GM21367 (cell line): ENCODE measurements at regions not wholly inside any gene's neighbourhood (a gene's known extent, or its start where the extent isn't known, plus 50 kb on each side); places are given as distances from the start of the nearest gene placed in this dataset.

Source experiments
- ATAC-seq: cut with Tn5 transposase; IDR thresholded peaks from one replicate; pipeline ENCODE4 v1.9.1; 2021; ENCODE audit not compliant: unreplicated experiment

DNA sequence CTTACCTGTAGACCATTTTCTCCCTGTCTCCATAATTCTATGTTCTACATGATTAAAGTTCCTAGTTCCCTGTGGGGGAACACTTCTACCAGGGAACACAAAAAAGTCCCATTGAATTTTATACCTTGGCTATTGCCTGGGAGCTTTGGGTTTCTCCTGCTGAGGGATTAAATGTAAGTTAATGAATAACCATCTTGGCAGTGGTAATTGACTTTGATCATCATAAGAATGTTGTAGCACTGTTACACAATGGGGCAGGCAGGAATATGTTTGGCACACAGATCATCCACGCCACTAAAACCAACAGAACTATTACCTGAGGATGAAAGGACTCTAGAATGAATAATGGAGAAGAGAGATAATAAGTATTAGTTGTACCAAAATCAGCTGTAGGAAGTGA, 1106.2 kb upstream of the GJE1 start:
- no peak for ATAC-seq

DNA sequence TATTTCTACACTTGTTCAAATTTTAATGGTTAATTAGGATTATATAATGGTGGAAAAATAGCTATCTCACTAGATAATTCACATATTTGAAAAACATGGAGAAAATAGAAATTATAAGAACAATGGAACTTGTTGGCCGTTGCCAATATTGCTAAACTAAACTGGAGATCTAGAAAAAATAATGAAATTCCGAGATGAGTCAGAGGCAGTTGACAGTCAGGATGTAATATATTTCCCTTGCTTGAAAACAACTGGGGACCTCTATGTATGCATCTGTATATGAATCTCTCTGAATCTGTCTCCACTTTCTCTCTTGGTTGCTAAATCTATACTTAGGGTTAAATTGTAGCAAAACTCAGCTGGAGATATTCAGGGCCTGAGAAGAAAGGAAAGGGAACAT, 1108.2 kb upstream of the GJE1 start:
- ATAC-seq: no peak

DNA sequence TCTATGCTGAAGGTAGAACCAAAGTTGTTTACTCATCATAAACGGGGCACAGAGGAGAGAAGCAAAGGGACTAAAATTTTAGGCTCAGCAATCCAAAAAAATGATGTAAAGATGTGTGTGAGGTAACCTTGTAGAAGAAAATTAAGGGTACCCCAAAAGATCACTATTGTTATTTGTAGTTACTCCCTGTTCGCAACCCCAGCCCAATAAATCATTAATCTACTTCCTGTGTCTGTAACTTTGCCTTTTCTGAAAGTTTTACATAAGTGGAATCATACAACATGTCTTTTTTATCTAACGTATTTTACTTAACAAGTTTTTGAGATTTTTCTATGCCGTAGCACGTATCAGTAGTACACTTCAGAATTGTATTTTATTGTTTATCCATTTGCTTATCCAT, 1114.8 kb upstream of the GJE1 start:
- no peak for ATAC-seq

DNA sequence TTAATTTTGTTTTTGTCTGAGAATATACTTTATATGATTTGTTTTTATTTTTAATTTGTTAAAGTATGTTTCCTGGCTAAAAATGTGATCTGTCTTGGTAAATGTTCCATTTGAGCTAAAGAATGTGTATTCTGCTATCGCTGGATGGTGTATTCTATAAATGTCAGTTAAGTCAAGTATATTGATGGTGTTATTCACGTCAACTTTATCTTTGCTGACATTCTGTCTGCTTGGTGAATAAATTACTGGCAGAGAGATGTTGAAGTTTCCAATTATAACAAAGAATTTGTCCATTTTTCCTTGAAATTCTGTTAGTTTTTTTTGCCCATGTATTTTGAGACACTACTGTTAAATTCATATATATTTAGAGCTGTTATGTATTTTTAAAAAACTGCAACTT, 1131.8 kb upstream of the GJE1 start:
- no peak for ATAC-seq

DNA sequence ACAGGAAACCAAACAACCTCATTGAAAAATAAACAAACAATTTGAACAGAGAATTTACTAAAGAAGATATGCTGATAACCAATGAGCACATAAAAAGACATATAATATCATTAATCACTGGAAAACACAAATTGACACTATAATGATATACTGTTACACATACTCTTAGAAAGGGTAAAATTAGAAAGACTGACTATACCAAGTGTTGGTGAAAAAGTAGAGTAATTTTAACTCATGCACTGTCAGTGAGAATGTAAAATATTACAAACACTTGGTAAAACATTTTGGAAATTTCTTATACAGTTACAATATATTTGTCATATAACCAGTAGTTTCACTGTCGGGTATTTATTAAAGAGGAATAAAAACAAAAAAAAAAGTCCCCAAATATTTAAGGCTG, 1139.2 kb upstream of the GJE1 start:
- ATAC-seq: no peak

DNA sequence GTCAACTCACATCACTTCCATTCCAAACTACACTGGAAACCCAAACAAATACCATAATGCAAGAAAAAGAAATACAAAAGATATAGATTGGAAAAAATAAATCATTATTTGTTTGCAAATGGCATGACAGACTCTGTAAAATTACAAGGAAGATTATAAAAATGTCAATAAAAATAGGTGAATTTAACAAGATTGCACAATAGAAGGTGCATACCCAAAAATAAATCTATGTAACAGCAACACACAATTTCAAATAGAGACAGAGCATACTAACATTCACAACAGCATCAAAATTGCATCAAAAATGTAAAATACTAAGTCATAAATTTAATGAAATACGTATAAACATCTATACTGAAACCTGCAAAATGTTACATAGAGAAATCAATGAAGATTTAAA, 1140.0 kb upstream of the GJE1 start:
- no peak for ATAC-seq

DNA sequence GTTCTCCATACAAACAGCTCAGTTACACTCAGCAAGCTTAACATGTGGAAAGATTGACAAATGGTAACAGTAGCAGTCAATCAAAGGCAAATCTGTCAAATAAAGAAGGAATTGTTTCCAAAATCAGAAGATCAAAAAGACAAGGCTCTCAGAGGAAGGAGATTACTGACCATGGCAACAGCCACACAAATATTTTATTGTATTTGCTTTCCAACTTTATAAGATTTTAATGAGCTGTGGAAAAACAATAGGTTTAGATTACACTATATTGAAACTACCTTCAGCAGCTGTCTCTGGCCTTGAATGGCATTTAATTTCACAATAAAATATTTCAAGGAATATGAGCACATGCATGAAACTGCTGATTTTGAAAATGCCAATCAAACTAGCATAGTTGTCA, 1143.9 kb upstream of the GJE1 start:
- no peak for ATAC-seq

DNA sequence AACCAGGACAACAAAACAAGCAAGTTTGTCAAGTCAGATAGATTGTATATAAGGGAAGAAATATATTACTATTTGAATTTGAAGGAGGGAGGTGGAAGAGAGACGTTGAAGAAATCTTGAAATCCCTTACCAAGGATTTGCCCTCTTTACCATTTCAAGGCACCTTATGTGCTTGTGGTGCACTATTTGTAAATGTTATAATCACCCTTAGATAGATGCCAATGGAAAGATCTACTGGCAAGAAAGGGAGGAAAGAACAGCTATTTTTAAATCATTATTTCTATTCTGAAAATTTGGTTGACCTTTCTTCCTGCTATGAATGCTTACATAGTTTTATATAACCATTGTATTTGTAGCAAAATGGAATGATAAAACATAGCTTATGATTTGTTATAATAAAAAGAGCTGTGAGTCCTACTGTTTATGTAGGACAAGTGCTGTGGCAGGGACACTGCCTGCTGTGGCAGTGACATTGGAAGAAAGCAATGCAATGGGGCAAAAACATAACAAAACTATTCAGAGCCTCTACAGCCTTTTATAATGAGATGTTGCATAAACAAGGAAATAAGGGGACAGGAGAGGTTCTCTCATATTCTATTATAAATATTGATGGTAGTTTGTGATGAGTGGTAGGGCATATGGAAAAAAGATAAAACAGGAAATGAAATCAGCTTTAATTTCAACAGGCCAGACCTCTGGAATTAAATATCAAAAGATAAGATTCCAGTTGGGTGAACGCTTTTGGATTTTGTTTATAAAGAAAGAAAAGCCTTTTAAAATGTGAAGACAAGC, 1145.2 kb upstream of the GJE1 start:
- ATAC-seq: no peak

DNA sequence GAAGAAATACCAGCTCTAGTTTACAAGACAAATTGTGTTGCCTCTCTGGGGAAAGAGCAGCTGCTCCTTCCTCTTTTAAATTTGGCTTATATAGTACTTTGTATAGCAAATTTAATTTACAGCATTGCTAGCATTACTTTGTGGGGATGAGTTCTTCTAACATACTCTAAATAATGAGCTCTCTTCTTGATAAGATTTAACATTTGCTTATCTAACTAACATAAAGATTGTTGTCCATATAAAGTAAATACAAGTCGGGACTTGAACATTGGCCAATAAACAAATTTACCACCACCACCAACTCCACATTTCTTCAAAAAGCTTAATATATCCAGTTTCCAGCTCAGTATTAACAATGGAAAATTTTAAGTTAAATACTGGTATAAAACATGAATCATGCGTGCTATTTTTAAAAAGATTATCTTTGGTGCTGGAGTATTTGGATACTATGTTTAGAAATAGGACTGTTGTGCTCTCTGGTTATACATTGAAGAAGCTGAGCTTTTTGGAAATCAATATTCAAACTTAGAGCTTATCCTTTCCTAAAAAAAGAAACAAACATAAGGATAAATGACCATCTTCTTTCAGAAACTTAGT, 1146.9 kb upstream of the GJE1 start:
- no peak for ATAC-seq

DNA sequence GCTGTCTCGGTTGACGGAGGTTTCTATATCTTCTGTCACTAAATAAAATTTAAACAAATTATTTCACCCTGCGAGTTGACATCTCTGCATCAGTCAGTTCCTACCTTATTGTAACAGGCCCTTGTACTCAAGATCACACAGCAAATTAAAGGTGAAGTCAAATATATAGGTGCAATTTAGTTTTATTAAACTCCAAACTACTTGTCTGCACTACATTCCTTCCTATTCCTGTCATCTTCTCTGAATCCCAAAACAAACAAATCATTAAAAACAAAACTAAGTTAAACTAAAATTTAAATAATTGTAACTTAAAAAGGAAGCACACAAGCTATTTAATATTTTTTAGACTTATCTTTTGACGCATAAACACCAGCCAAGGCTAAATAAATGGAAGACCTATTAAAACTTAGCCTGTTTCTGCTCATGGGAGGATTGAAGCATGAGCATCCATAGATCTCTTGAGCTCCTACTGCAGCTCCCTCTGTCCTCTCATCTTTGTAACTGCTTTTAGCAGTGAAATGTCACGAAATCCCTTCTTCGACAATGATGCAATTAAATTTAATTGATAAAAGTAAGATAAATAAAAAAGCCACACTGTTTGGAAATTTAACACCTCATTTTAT, 1152.3 kb upstream of the GJE1 start:
- ATAC-seq: no peak

DNA sequence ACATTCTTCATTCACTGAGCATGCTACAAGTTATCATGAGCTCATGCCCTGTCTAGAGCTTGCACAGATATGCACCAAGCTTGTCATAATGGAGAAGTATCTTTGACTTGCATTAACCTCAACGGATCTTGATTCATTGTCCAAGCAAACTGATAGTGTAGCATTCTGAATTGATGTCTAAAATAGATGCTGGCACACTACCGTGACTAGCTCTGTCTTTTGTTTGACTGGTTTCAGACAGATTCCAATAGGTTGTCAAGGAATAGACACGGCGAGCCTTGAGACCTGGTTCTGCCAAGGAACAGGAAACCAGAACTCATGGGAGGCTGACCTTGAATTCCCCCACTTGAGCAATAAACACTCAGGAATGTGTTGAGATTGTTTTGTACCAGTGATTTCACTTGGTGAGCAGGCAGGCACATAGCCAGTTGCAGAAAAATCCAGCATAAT, 1153.1 kb upstream of the GJE1 start:
- no peak for ATAC-seq

DNA sequence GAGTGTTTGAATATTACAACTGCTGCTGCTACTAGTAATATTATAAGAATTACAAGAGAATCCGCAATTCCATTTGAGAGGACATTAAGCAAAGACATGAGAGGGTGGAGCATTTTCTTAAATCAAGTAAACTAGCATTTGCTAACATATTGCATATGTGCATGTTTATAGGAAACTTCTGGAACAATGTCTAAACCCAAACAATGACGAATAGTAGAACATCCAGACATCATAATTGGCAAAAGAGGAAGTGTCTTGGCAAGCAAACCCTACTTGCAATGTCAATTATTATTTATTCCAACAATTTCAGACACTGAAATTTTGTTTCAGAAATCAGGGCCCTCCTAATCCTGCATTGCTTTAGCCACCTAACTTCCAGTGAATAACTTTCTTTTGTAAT, 1155.3 kb upstream of the GJE1 start:
- no peak for ATAC-seq

DNA sequence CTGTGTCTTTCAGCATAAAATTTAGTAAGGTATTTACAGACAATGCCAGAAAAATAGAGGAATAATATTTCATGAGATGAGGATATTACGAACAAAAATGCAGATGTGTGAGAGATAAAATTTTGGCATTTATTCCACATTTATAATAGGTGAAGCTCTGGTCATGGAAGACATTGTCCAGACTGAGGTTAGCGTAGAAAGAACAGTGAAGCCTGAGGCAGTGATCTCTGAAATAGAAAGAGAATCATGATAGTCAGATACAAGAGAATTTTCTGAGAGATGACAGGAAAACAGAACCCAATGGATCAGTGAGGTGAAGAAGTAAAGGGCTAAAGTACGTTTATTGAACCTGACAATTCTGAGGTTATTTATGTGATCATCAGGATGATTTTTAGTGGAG, 1155.9 kb upstream of the GJE1 start:
- no peak for ATAC-seq

DNA sequence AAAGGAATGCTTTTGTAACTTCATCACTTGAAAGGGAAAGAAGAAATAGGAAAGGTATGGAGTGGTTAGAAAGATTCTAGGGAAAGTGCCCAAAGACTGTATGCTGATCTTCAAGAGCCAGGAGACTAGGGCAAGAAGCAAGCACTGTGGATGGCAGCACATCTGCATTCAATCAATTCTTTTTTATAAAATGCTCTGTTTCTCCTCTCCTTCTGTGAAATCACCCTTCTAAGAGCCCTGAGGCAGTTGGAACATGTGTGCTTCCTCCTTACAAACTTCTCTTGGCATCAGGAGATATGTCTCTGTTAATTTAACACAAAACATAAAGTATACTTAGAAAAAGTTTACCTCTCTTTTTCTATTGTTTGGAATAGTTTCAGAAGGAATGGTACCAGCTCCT, 1162.2 kb upstream of the GJE1 start:
- no peak for ATAC-seq

DNA sequence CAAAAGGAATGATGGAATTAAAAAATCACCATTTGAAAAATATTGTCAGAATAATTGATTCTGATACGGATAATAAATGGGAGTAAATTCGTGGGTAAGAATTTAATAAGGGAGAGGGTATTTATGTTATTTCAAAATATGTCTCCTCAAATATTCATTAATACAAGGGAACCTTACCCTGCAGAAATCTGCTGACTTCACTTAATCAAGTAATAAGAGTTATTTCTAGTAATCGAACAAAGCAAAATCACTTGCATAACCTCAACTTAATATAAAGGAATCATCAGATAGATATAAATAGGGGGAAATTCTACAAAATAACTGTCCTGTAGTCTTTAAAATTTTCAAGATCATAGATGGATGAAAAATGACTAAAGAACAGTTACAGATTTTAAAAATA, 1164.7 kb upstream of the GJE1 start:
- no peak for ATAC-seq

DNA sequence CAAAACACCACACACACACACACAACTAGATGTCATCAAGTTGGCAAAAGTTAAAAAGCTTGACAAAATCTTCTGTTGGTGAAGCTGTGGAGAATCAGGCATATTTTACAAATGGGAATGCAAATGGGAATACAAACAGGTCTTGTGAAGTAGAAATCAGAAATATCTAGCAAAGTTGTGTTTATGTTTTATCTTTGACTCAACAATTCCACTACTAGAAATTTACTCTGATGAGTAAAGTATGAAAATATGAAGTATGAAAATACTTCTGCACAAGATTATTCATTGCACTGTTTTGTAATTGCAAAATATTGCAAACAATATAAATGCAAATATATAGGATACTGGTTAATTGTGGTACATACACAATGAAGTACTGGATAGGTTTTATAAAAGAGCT, 1166.0 kb upstream of the GJE1 start:
- ATAC-seq: no peak

DNA sequence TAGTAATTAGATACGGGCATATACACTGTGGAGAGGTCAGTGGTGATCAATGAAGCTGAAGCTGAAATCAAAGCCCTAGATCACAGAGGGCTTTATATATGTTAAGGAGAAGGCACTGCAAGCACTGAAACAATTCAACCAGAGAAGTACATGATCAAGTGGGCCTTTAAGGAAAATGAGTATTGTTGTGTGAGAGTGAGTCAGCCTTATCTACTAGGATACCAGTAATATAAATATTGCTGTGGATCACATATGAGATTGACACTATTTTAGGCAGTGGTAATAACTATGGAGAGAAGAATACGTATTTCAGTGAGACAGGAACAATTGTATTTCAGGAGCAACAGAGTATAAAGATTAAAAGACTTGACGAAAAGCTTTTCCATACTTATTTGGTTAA, 1172.2 kb upstream of the GJE1 start:
- no peak for ATAC-seq

DNA sequence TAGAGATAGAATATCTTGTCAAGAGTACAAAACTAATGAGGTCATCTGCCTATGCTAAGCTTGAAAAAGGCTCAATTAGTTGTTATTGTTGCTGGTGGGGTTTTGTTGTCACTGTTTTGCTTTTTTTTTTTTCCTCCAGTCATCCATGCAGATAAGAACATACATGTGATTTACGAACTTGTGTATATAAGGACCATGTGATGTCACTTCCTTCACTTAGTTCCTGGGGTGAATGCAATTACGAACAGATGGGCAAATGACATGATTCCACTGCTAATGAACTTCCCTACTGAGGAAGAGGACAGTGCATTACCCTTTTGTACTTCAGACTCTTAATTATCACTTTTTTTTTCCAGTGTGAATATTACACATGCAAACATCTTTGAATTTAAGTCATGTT, 1175.3 kb upstream of the GJE1 start:
- no peak for ATAC-seq

DNA sequence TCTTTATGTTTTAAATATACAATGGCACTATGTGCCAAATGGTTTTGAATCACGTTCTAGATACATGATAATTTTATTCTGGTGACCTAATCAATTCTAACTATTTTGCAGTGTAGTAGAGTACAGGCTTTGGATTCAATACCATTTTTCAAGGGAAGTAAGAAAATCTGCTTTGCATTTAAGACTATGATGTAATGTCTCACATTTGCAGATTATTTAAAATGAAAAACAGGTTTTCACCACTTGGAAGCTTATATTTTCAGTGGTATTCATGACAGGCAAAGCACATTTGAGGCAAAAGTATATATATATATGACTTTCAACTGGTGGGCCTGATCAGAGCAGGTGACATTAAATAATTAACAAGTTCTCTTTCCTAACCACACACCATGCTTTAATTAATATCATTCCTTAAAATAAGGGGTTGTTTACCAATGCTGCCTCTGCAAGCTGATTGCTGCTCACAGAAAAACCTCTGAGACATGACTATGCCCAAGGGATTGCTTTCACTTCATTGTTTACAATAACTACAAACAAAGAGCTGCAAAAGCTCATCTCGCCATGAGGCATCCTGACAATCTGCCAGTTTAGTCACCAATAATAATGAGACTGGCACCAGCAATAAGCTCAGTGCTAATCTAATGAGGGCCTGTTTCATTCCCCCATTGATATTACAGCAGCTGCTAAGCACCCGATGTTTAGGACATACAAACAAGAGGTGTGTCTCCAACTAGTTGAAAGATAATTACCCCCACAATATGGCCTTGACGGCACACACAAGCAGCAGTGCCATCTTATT, 1176.0 kb upstream of the GJE1 start:
- ATAC-seq: no peak

DNA sequence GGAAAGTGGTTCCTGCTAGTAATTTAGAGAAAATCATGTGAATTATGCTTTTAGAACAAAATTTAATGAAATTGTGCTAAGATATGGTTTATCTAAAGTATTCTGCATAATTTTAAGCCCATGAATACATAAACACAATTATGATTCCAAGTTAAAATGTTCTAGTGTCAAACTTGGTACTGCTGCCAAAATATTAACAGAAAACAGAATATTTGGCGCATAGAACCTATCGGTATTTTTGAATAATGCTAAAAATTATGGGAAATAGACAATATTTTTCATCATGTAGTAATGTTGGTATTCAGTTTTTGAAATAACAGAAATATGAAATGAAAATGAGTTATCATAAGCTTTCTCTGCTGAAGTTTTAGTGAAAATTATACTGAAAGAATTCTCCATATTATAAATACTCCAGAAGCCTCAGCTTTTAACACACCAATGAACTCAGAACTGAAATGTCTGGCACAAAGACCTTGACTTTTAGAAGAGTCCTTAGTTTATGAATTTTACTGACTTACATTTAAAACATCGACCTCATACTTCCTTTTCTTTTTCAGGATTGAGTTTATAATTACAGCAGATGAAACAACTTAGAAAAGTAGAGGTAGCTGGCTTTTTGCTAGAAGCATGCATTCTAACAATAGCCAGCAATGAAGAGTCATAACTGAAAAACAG, 1192.3 kb upstream of the GJE1 start:
- no peak for ATAC-seq

DNA sequence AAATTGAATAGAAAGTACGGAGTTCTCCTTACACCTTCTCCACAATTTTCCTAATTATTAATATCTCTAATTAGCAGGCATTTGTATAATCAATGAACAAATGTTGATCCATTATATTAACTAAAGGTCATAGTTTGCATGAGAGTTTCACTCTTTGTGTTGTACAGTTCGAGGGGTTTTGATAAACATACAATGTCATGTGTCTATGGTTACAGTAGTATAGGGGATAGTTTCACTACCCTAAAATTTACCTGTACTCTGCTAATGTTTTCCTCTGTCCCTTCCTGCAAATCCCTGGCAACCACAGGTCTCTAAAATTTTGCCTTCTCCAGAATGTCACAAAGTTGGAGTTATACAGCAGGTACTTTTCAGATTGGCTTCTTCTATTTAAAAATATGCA, 1199.8 kb upstream of the GJE1 start:
- no peak for ATAC-seq
